ENCODE measurements at regions not wholly inside any gene's neighbourhood (a gene's known extent, or its start where the extent isn't known, plus 50 kb on each side); places are given as distances from the start of the nearest gene placed in this dataset.

DNA sequence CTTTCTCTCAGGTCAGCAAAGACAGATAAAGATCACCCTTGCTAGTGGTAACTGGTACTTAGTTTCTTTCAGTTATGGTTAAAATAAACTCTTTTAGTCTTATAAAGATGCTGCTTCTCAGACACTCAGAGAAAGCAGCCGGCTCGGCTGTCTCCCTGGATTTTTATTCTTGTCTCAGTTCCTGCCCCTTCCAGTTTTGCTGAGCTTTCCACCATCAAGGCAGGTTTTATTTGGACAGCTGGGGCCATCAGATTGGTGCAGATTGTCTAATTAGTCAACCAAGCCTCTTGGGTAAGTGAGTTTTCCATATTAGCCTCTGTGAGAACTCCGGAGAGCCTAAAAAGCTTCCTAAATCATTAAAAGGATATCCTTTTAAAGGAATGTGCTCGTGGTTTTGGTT is 130.8 kb upstream of the BMP4 start:
- Histone ChIP-seq H3K36me3 (ENCODE audit: control insufficient read depth in 4 of 4, insufficient read depth in 4 of 4, low read length in 3 of 4) (no peaks in the 10 kb centered on the region), H3K27me3 (replicated peaks in 2 of 5; ENCODE audit: control insufficient read depth in 4 of 5, insufficient read depth in 5 of 5, low read length in 4 of 5) (peaks cover 0 to 5% (median 0%) of the 10 kb centered on the region in 5 experiments), H3K27ac (ENCODE audit: insufficient read depth in 1 of 2, low read depth in 1 of 2, low read length in 2 of 2, poor library complexity in 1 of 2, severe bottlenecking in 2 of 2) (no peak overlapping the region), H3K4me3 (ENCODE audit: control insufficient read depth in 1 of 7, extremely low read depth in 1 of 7, insufficient read depth in 4 of 7, low read depth in 2 of 7, low read length in 6 of 7) (no peak overlapping the region), H3K4me1 (ENCODE audit: control extremely low read depth in 1 of 4, control insufficient read depth in 4 of 4, insufficient read depth in 4 of 4, low read length in 3 of 4) (no peaks in the 10 kb centered on the region), H3K9me3 (ENCODE audit: control extremely low read depth in 1 of 5, control insufficient read depth in 4 of 5, insufficient read depth in 2 of 5, low read depth in 1 of 5, low read length in 4 of 5) (peaks cover 0 to 3% (median 0%) of the 10 kb centered on the region in 5 experiments)
- WGBS (ENCODE audit: insufficient coverage): 38% methylated on average over 2 of the region's 4 CpGs
- no peak for DNase-seq
- ChIA-PET CTCF (no interaction called here), POLR2A (interaction anchor here (0.6 kb wide), 1 partner anchor 22 kb away, joined by 5 read pairs; no protein-coding TSS in a partner anchor)

DNA sequence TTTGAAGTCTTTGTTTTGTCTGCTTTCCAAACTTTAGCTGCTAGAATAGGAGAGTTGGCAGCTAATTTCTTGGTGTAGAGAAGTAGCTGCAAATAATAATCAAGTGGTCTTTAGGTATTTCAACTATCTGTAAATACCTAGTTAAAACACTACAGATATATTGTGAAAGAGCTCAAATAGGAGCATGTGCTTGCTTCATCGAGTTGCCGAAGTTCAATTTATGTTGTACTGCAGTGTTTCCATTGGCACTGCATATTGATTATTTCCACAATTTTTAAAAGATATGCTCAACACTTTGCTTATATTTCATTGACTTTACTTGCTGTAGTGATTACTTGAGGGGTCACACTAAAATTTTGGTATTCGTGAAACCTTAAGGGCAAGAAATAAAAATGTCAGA is 131.6 kb upstream of the BMP4 start:
- H3K4me1 ChIP-seq (ENCODE audit: control extremely low read depth in 1 of 4, control insufficient read depth in 4 of 4, insufficient read depth in 4 of 4, low read length in 3 of 4): no peaks in the 10 kb centered on the region
- peaks cover 0 to 6% (median 0%) of the 10 kb centered on the region in 5 experiments for H3K9me3 ChIP-seq (ENCODE audit: control extremely low read depth in 1 of 5, control insufficient read depth in 4 of 5, insufficient read depth in 2 of 5, low read depth in 1 of 5, low read length in 4 of 5)
- POLR2A ChIA-PET: no interaction called here
- DNase-seq: no peak
- CTCF ChIA-PET: no interaction called here
- no CpG with 5 or more reads among the region's 3 CpGs for WGBS (ENCODE audit: insufficient coverage)
- peaks cover 0 to 5% (median 0%) of the 10 kb centered on the region in 5 experiments for H3K27me3 ChIP-seq (replicated peaks in 2 of 5; ENCODE audit: control insufficient read depth in 4 of 5, insufficient read depth in 5 of 5, low read length in 4 of 5)
- H3K4me3 ChIP-seq (ENCODE audit: control insufficient read depth in 1 of 7, extremely low read depth in 1 of 7, insufficient read depth in 4 of 7, low read depth in 2 of 7, low read length in 6 of 7): no peak overlapping the region
- no peaks in the 10 kb centered on the region for H3K36me3 ChIP-seq (ENCODE audit: control insufficient read depth in 4 of 4, insufficient read depth in 4 of 4, low read length in 3 of 4)
- H3K27ac ChIP-seq (ENCODE audit: insufficient read depth in 1 of 2, low read depth in 1 of 2, low read length in 2 of 2, poor library complexity in 1 of 2, severe bottlenecking in 2 of 2): no peak overlapping the region

DNA sequence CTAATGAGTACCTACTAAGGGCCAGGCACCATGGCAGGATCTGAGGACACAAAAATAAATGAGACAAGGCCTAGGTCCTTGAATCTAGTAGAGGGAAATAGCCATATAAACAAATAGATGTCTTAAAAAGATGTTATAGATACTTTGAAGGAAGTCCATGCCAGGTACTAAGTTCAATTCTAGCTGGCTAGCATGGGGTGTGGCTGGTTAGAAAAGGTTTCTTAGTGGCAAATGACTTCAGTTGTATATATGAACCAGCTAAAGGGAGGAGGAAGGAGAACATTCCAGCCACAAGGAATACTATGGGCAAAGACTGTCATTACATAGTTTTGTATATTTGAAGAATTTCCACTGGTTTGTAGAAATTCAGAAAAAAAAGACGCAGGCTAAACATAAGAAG is 133.6 kb upstream of the BMP4 start:
- ChIA-PET POLR2A (no interaction called here), CTCF (no interaction called here)
- no peaks in the 10 kb centered on the region for H3K4me1 ChIP-seq (ENCODE audit: control extremely low read depth in 1 of 4, control insufficient read depth in 4 of 4, insufficient read depth in 4 of 4, low read length in 3 of 4)
- WGBS (ENCODE audit: insufficient coverage): 89% methylated on average over 1 of the region's 1 CpG
- peaks cover 0 to 22% (median 4%) of the 10 kb centered on the region in 5 experiments for H3K9me3 ChIP-seq (ENCODE audit: control extremely low read depth in 1 of 5, control insufficient read depth in 4 of 5, insufficient read depth in 2 of 5, low read depth in 1 of 5, low read length in 4 of 5)
- no peak for DNase-seq
- H3K4me3 ChIP-seq (ENCODE audit: control insufficient read depth in 1 of 7, extremely low read depth in 1 of 7, insufficient read depth in 4 of 7, low read depth in 2 of 7, low read length in 6 of 7): no peak overlapping the region
- H3K36me3 ChIP-seq (ENCODE audit: control insufficient read depth in 4 of 4, insufficient read depth in 4 of 4, low read length in 3 of 4): no peaks in the 10 kb centered on the region
- peaks cover 0 to 5% (median 0%) of the 10 kb centered on the region in 5 experiments for H3K27me3 ChIP-seq (replicated peaks in 2 of 5; ENCODE audit: control insufficient read depth in 4 of 5, insufficient read depth in 5 of 5, low read length in 4 of 5)
- H3K27ac ChIP-seq (ENCODE audit: insufficient read depth in 1 of 2, low read depth in 1 of 2, low read length in 2 of 2, poor library complexity in 1 of 2, severe bottlenecking in 2 of 2): no peak overlapping the region

- ChIA-PET POLR2A (no interaction called here), CTCF (no interaction called here)
- H3K9me3 ChIP-seq (ENCODE audit: control extremely low read depth in 1 of 5, control insufficient read depth in 4 of 5, insufficient read depth in 2 of 5, low read depth in 1 of 5, low read length in 4 of 5): peaks cover 0 to 25% (median 5%) of the 10 kb centered on the region in 5 experiments
- no peak overlapping the region for H3K27ac ChIP-seq (ENCODE audit: insufficient read depth in 1 of 2, low read depth in 1 of 2, low read length in 2 of 2, poor library complexity in 1 of 2, severe bottlenecking in 2 of 2)
- no peaks in the 10 kb centered on the region for H3K27me3 ChIP-seq (replicated peaks in 2 of 5; ENCODE audit: control insufficient read depth in 4 of 5, insufficient read depth in 5 of 5, low read length in 4 of 5)
- no peaks in the 10 kb centered on the region for H3K4me1 ChIP-seq (ENCODE audit: control extremely low read depth in 1 of 4, control insufficient read depth in 4 of 4, insufficient read depth in 4 of 4, low read length in 3 of 4)
- DNase-seq: no peak
- H3K4me3 ChIP-seq (ENCODE audit: control insufficient read depth in 1 of 7, extremely low read depth in 1 of 7, insufficient read depth in 4 of 7, low read depth in 2 of 7, low read length in 6 of 7): no peak overlapping the region
- H3K36me3 ChIP-seq (ENCODE audit: control insufficient read depth in 4 of 4, insufficient read depth in 4 of 4, low read length in 3 of 4): no peaks in the 10 kb centered on the region
These were observed 138.1 kb upstream of the BMP4 start for GRCh38 chr14:54094765-54095164.

DNA sequence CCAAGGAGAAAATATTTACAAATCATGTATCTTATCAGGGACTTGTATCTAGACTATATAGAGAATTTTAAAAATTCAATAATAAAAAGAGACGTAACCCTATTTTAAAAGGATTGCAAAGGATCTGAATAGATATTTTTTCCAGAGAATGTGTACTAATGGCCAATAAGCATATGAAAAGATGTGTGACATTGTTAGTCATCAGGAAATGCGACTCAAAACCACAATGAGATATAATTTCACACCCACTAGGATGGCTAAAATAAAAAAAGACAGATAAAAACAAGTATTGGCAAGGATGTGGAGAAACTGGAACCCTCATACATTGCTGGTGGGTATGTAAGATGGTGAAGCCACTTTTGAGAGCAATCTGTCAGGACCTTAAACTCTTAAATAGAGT is 141.9 kb upstream of the BMP4 start:
- peaks cover 0 to 17% (median 5%) of the 10 kb centered on the region in 5 experiments for H3K9me3 ChIP-seq (ENCODE audit: control extremely low read depth in 1 of 5, control insufficient read depth in 4 of 5, insufficient read depth in 2 of 5, low read depth in 1 of 5, low read length in 4 of 5)
- no CpG with 5 or more reads among the region's 2 CpGs for WGBS (ENCODE audit: insufficient coverage)
- POLR2A ChIA-PET: no interaction called here
- no peak for DNase-seq
- no peaks in the 10 kb centered on the region for H3K4me1 ChIP-seq (ENCODE audit: control extremely low read depth in 1 of 4, control insufficient read depth in 4 of 4, insufficient read depth in 4 of 4, low read length in 3 of 4)
- H3K27me3 ChIP-seq (replicated peaks in 2 of 5; ENCODE audit: control insufficient read depth in 4 of 5, insufficient read depth in 5 of 5, low read length in 4 of 5): no peaks in the 10 kb centered on the region
- H3K4me3 ChIP-seq (ENCODE audit: control insufficient read depth in 1 of 7, extremely low read depth in 1 of 7, insufficient read depth in 4 of 7, low read depth in 2 of 7, low read length in 6 of 7): no peak overlapping the region
- H3K27ac ChIP-seq (ENCODE audit: insufficient read depth in 1 of 2, low read depth in 1 of 2, low read length in 2 of 2, poor library complexity in 1 of 2, severe bottlenecking in 2 of 2): no peak overlapping the region
- H3K36me3 ChIP-seq (ENCODE audit: control insufficient read depth in 4 of 4, insufficient read depth in 4 of 4, low read length in 3 of 4): no peaks in the 10 kb centered on the region
- CTCF ChIA-PET: no interaction called here

GRCh38 chr14:54102051-54102456 is 145.4 kb upstream of the BMP4 start:
- no peaks in the 10 kb centered on the region for H3K27me3 ChIP-seq (replicated peaks in 2 of 5; ENCODE audit: control insufficient read depth in 4 of 5, insufficient read depth in 5 of 5, low read length in 4 of 5)
- no peaks in the 10 kb centered on the region for H3K36me3 ChIP-seq (ENCODE audit: control insufficient read depth in 4 of 4, insufficient read depth in 4 of 4, low read length in 3 of 4)
- no peak overlapping the region for H3K4me3 ChIP-seq (ENCODE audit: control insufficient read depth in 1 of 7, extremely low read depth in 1 of 7, insufficient read depth in 4 of 7, low read depth in 2 of 7, low read length in 6 of 7)
- H3K27ac ChIP-seq (ENCODE audit: insufficient read depth in 1 of 2, low read depth in 1 of 2, low read length in 2 of 2, poor library complexity in 1 of 2, severe bottlenecking in 2 of 2): no peak overlapping the region
- WGBS (ENCODE audit: insufficient coverage): 95% methylated on average over 3 of the region's 4 CpGs
- ChIA-PET CTCF (no interaction called here), POLR2A (no interaction called here)
- no peaks in the 10 kb centered on the region for H3K4me1 ChIP-seq (ENCODE audit: control extremely low read depth in 1 of 4, control insufficient read depth in 4 of 4, insufficient read depth in 4 of 4, low read length in 3 of 4)
- no peak for DNase-seq
- H3K9me3 ChIP-seq (ENCODE audit: control extremely low read depth in 1 of 5, control insufficient read depth in 4 of 5, insufficient read depth in 2 of 5, low read depth in 1 of 5, low read length in 4 of 5): peaks cover 0 to 2% (median 0%) of the 10 kb centered on the region in 5 experiments

DNA sequence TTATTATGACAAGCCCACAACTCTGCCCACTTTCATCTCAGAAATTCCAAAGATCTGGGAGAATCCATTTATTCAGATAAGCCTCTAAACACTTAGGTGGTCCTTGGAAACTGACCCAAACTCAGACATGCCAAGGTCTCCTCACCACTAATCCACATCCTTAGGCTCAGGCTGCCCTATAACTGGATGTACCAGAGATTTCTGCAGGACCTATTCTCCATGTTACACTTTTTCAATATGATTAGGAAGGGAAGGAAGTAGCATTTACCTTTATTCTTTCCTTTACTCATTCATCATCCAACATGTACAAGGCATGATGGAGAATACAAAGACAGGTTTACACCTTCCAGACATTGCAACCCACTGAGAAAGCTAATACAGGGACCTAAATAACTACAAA is 145.9 kb upstream of the BMP4 start:
- no peaks in the 10 kb centered on the region for H3K4me1 ChIP-seq (ENCODE audit: control extremely low read depth in 1 of 4, control insufficient read depth in 4 of 4, insufficient read depth in 4 of 4, low read length in 3 of 4)
- CTCF ChIA-PET: no interaction called here
- no peak for DNase-seq
- POLR2A ChIA-PET: no interaction called here
- H3K4me3 ChIP-seq (ENCODE audit: control insufficient read depth in 1 of 7, extremely low read depth in 1 of 7, insufficient read depth in 4 of 7, low read depth in 2 of 7, low read length in 6 of 7): no peak overlapping the region
- no peaks in the 10 kb centered on the region for H3K27me3 ChIP-seq (replicated peaks in 2 of 5; ENCODE audit: control insufficient read depth in 4 of 5, insufficient read depth in 5 of 5, low read length in 4 of 5)
- H3K27ac ChIP-seq (ENCODE audit: insufficient read depth in 1 of 2, low read depth in 1 of 2, low read length in 2 of 2, poor library complexity in 1 of 2, severe bottlenecking in 2 of 2): no peak overlapping the region
- H3K36me3 ChIP-seq (ENCODE audit: control insufficient read depth in 4 of 4, insufficient read depth in 4 of 4, low read length in 3 of 4): no peaks in the 10 kb centered on the region
- H3K9me3 ChIP-seq (ENCODE audit: control extremely low read depth in 1 of 5, control insufficient read depth in 4 of 5, insufficient read depth in 2 of 5, low read depth in 1 of 5, low read length in 4 of 5): no peaks in the 10 kb centered on the region

Measured in common myeloid progenitor, CD34-positive (primary cell).